HepG2 (cell line): ENCODE measurements at regions not wholly inside any gene's neighbourhood (a gene's known extent, or its start where the extent isn't known, plus 50 kb on each side); places are given as distances from the start of the nearest gene placed in this dataset.

Experiments
- ATAC-seq: fragments of 200-7000 bp; cut with Tn5 transposase; 3 replicates; pipeline ENCODE4 v1.9.1; 2020; ENCODE audit warnings: mild to moderate bottlenecking, moderate library complexity
- BruUV-seq: library from RNA; stranded (reverse); fragments of 400-500 nt; replicated peaks from 2 replicates; lab custom pipeline; 2021; lab: Mats Ljungman, UMichigan
- CTCF ChIA-PET: fragments of 300-600 bp; formaldehyde crosslinking; extraction: SDS; loops from one replicate; lab custom pipeline; 2021; ENCODE audit warnings: low total read pairs, inconsistent platforms, low intra/inter-chr PET ratio; lab: Yijun Ruan, JAX
- POLR2A ChIA-PET: fragments of 350-600 bp; sonication (Branson Sonifier 250); formaldehyde crosslinking; loops from one replicate; lab custom pipeline; 2020; ENCODE audit warnings: antibody characterized with exemption, inconsistent platforms; lab: Yijun Ruan, JAX
- DNase-seq: peaks from one replicate; pipeline ENCODE4 v3.0.0-alpha.2; 2015; ENCODE audit warnings: low spot score
- FAIRE-seq: peaks from 3 replicates; lab custom pipeline; 2011; peaks lifted over from hg19 to GRCh38; lab: Jason Lieb, UNC
- H2AFZ ChIP-seq: one replicate; pipeline ENCODE4 v1.6.1; 2011; ENCODE audit warnings: low read length, inconsistent platforms
- H3K27ac ChIP-seq: fragments of 300-600 bp; 3 replicates; pipeline ENCODE4 v1.8.0; 2011; ENCODE audit warnings: mixed run types, mild to moderate bottlenecking, mixed read lengths, low read length, inconsistent platforms; ENCODE audit not compliant: insufficient read depth; ENCODE audit errors: extremely low read length
- H3K27me3 ChIP-seq, 2 experiments: fragments of 200-600 bp in 1 of 2; 2 replicates in 1 of 2; 3 replicates in 1 of 2; pipeline versions ENCODE4 v1.6.0 to v1.8.0; 2011; ENCODE audit warnings: low read length in 2 of 2, mild to moderate bottlenecking in 2 of 2, moderate library complexity in 2 of 2, inconsistent platforms in 1 of 2; ENCODE audit not compliant: insufficient read depth in 2 of 2, control insufficient read depth in 1 of 2
- H3K36me3 ChIP-seq, 2 experiments: fragments of 200-600 bp in 1 of 2; replicated peaks in 1 of 2; 2 replicates in 1 of 2; 3 replicates in 1 of 2; pipeline versions ENCODE4 v1.5.1 to v1.8.0; 2011; ENCODE audit warnings: low read length in 2 of 2, inconsistent platforms in 1 of 2; ENCODE audit not compliant: insufficient read depth in 2 of 2, control insufficient read depth in 1 of 2
- H3K4me1 ChIP-seq: 2 replicates; pipeline ENCODE4 v1.5.1; 2012; ENCODE audit warnings: low read length, inconsistent platforms; ENCODE audit not compliant: insufficient read depth
- H3K4me2 ChIP-seq: 2 replicates; pipeline ENCODE4 v1.6.0; 2011; ENCODE audit warnings: low read depth, low read length, inconsistent platforms
- H3K4me3 ChIP-seq, 3 experiments: fragments of 200-600 bp in 1 of 3; sonication (generic), shearing (Covaris generic) in 1 of 3; replicated peaks in 1 of 3; 2 replicates each; pipeline ENCODE4 v1.5.1; 2011 to 2016; ENCODE audit warnings: low read length in 3 of 3, inconsistent platforms in 2 of 3, low read depth in 2 of 3, mild to moderate bottlenecking in 2 of 3, control low read depth in 1 of 3, mixed read lengths in 1 of 3; ENCODE audit not compliant: insufficient read depth in 1 of 3
- H3K79me2 ChIP-seq: one replicate; pipeline ENCODE4 v1.6.1; 2011; ENCODE audit warnings: low read length, inconsistent platforms; ENCODE audit not compliant: insufficient read depth
- H3K9ac ChIP-seq: 2 replicates; pipeline ENCODE4 v1.6.0; 2011; ENCODE audit warnings: mild to moderate bottlenecking, low read depth, low read length, inconsistent platforms; ENCODE audit not compliant: insufficient read depth
- H3K9me3 ChIP-seq: 2 replicates; pipeline ENCODE4 v1.5.1; 2012; ENCODE audit warnings: mild to moderate bottlenecking, low read length
- H4K20me1 ChIP-seq: 2 replicates; pipeline ENCODE4 v1.6.0; 2011; ENCODE audit warnings: inconsistent platforms, mild to moderate bottlenecking, low read length, moderate library complexity; ENCODE audit not compliant: insufficient read depth
- ELK4 ChIP-seq: sonication (generic); formaldehyde crosslinking; IDR thresholded peaks from 2 replicates; pipeline ENCODE4 v1.9.0; 2021; ENCODE audit warnings: missing genetic modification reagents, borderline replicate concordance
- IRF2 ChIP-seq: IDR thresholded peaks from 2 replicates; pipeline ENCODE4 v1.6.1; 2018; ENCODE audit warnings: missing genetic modification reagents, missing compliant biosample characterization
- KIAA2018 ChIP-seq: sonication (generic); formaldehyde crosslinking; IDR thresholded peaks from 2 replicates; pipeline ENCODE4 v1.5.0; 2020; ENCODE audit warnings: mild to moderate bottlenecking, missing genetic modification reagents, borderline replicate concordance
- POGZ ChIP-seq: sonication (generic); formaldehyde crosslinking; IDR thresholded peaks from 2 replicates; pipeline ENCODE4 v1.4.0; 2020; ENCODE audit warnings: mild to moderate bottlenecking, missing genetic modification reagents
- REPIN1 ChIP-seq: sonication (generic); formaldehyde crosslinking; IDR thresholded peaks from 2 replicates; pipeline ENCODE4 v1.8.0; 2022; ENCODE audit warnings: missing genetic modification reagents, low read depth, mild to moderate bottlenecking, borderline replicate concordance
- SNAI1 ChIP-seq: sonication (generic); formaldehyde crosslinking; IDR thresholded peaks from 2 replicates; pipeline ENCODE4 v1.5.0; 2020; ENCODE audit warnings: mild to moderate bottlenecking, missing genetic modification reagents, borderline replicate concordance
- SP2 ChIP-seq: sonication (generic); formaldehyde crosslinking; IDR thresholded peaks from 2 replicates; pipeline ENCODE4 v1.5.1; 2020; ENCODE audit warnings: mild to moderate bottlenecking, missing genetic modification reagents
- SP4 ChIP-seq: sonication (generic); formaldehyde crosslinking; IDR thresholded peaks from 2 replicates; pipeline ENCODE4 v1.8.1; 2023; ENCODE audit warnings: mild to moderate bottlenecking, missing genetic modification reagents
- ZNF547 ChIP-seq: sonication (generic); formaldehyde crosslinking; IDR thresholded peaks from 2 replicates; pipeline ENCODE4 v1.5.1; 2020; ENCODE audit warnings: mild to moderate bottlenecking, missing genetic modification reagents
- ZNF691 ChIP-seq: sonication (generic); formaldehyde crosslinking; IDR thresholded peaks from 2 replicates; pipeline ENCODE4 v1.4.0; 2020; ENCODE audit warnings: missing genetic modification reagents, low read depth, mild to moderate bottlenecking, borderline replicate concordance
- WGBS: methylation state at CpG from one replicate; pipeline ENCODE4 v1.1.6; 2017; ENCODE audit warnings: low lambda C conversion rate; 5-methylcytosine and 5-hydroxymethylcytosine counted together
- in situ Hi-C: cut with HindIII; loops from 2 replicates; pipeline ENCODE4 v1.10.0; 2017; ENCODE audit warnings: low pct_unique_long_range_greater_than_20kb; ENCODE audit not compliant: extremely low pct_ligation_motif_present
- intact Hi-C: fragments of 100-400 bp; cut with micrococcal nuclease; formaldehyde crosslinking; loops from one replicate; pipeline ENCODE4 v1.10.0; 2022; ENCODE audit not compliant: unreplicated experiment

- Histone ChIP-seq H3K9ac (no peak overlapping the region), H3K27me3 (no peaks in the 10 kb centered on the region), H4K20me1 (no peaks in the 10 kb centered on the region), H3K27ac (no peak overlapping the region), H2AFZ (no peak overlapping the region), H3K4me3 (no peak overlapping the region), H3K36me3 (peaks cover 0 to 8% of the 10 kb centered on the region in 2 experiments; a peak in 2 of 5 replicates), H3K79me2 (no peaks in the 10 kb centered on the region), H3K4me2 (no peak overlapping the region), H3K4me1 (no peaks in the 10 kb centered on the region), H3K9me3 (no peaks in the 10 kb centered on the region)
- ATAC-seq = no peak
- WGBS = 96% methylated on average over 6 of the region's 6 CpGs
- intact Hi-C loops = no loop called here
- POLR2A ChIA-PET = no interaction called here
- no peak for TF ChIP-seq SNAI1 (CRISPR knock-in tag)
- no peak for TF ChIP-seq SP4 (CRISPR knock-in tag)
- TF ChIP-seq ELK4 (CRISPR knock-in tag) = no peak
- no peak for TF ChIP-seq KIAA2018 (CRISPR knock-in tag)
- TF ChIP-seq REPIN1 (CRISPR knock-in tag) = no peak
- TF ChIP-seq IRF2 (CRISPR knock-in tag) = no peak
- no peak for TF ChIP-seq POGZ (CRISPR knock-in tag)
- TF ChIP-seq ZNF547 = no peak
- no peak for TF ChIP-seq SP2 (CRISPR knock-in tag)
- no peak for TF ChIP-seq ZNF691 (CRISPR knock-in tag)
- CTCF ChIA-PET = no interaction called here
- DNase-seq = no peak
- BruUV-seq = no TSS peak
- in situ Hi-C loops = no loop called here
- FAIRE-seq = no peak
Observed at GRCh38 chr7:65310761-65311160, 62.9 kb upstream of the ZNF92 start.
